SH-SY5Y (cell line): ENCODE measurements at regions not wholly inside any gene's neighbourhood (a gene's known extent, or its start where the extent isn't known, plus 50 kb on each side); places are given as distances from the start of the nearest gene placed in this dataset.

Experiments
- GATA2 ChIP-seq: IDR thresholded peaks from 2 replicates; pipeline ENCODE4 v1.6.1; 2011; ENCODE audit warnings: mild to moderate bottlenecking, low read depth, low read length
- GATA3 ChIP-seq: IDR thresholded peaks from 2 replicates; pipeline ENCODE4 v1.6.1; 2011; ENCODE audit warnings: low read depth, mild to moderate bottlenecking, low read length, moderate library complexity

DNA sequence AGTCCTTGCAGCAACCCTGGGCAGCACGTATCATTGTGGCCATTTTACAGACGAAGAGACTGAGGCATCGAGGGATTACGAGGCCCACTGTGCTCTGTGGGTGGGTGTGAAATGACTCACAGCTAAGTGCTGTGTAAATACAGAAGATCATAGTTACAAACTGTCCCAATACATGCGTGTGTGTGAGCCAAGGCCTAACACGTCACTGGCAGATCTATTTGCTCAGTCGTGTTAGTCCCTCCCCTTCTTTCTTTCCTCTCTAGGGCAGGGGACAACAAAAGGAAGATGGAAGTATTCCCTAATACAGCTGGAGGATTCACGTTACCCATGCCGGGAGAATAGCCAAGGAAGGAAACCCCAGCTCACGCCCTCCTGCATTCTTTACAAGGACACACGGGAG lies 175.9 kb downstream of the CDC5L start:
- TF ChIP-seq GATA2 (no peak), GATA3 (no peak)
